Epithelial cell of esophagus (primary cell): ENCODE measurements at regions not wholly inside any gene's neighbourhood (a gene's known extent, or its start where the extent isn't known, plus 50 kb on each side); places are given as distances from the start of the nearest gene placed in this dataset.

Experiments
- DNase-seq: peaks from one replicate; pipeline ENCODE4 v3.0.0; 2010; ENCODE audit warnings: low read depth
- H3K4me3 ChIP-seq: 2 replicates; pipeline ENCODE4 v1.5.1; 2011; ENCODE audit warnings: mild to moderate bottlenecking, low read length, control low read depth
- TF ChIP-seq, protein P1 (sequence below): IDR thresholded peaks from 2 replicates; pipeline ENCODE4 v1.5.1; 2011; ENCODE audit warnings: low read depth, mild to moderate bottlenecking, low read length, control low read depth, inconsistent platforms; ENCODE audit not compliant: insufficient read depth; ENCODE audit errors: missing control alignments

DNA sequence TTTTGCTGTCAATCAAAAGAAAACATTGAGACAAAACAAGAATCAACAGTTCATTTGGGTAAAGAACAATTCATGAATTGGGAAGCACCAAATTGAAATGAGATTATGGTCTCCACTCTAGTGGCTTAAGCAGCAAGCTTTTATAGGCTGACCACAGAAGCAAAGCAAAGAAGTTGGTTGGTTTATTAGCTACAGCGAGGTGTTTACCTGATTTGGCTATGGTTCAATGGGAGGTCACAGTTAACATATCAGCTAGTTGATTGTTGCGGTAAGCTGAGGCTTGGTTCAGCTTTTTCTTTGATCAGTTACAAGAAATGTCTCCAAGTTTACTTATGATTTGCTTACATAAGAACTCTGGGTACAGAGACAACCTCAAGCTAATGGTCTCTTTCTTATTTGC is 640.5 kb upstream of the GOLIM4 start:
- DNase-seq, result no peak
- no peak overlapping the region for H3K4me3 ChIP-seq
- TF ChIP-seq, protein P1, sequence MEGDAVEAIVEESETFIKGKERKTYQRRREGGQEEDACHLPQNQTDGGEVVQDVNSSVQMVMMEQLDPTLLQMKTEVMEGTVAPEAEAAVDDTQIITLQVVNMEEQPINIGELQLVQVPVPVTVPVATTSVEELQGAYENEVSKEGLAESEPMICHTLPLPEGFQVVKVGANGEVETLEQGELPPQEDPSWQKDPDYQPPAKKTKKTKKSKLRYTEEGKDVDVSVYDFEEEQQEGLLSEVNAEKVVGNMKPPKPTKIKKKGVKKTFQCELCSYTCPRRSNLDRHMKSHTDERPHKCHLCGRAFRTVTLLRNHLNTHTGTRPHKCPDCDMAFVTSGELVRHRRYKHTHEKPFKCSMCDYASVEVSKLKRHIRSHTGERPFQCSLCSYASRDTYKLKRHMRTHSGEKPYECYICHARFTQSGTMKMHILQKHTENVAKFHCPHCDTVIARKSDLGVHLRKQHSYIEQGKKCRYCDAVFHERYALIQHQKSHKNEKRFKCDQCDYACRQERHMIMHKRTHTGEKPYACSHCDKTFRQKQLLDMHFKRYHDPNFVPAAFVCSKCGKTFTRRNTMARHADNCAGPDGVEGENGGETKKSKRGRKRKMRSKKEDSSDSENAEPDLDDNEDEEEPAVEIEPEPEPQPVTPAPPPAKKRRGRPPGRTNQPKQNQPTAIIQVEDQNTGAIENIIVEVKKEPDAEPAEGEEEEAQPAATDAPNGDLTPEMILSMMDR, result no peak

DNA sequence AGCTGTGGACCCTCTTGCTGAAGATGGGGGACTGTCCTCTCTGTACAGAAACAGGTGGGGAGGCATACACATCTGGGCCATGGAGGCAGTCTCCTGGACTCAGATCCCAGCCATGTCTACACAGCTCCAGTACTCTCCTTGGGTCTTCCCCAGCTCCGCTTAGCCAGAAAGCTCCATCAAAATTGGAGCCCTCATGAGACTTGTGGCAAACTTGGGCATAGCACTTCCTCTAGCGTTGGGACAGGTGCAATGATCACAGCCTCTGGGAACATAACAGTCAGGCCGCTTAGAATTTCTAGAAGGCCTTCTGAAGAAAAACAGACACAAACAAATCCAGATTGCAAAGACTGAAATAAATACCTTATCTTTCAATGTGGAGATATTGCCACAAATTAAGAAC is 634.3 kb upstream of the GOLIM4 start:
- TF ChIP-seq, protein P1, result no peak
- no peak overlapping the region for H3K4me3 ChIP-seq

DNA sequence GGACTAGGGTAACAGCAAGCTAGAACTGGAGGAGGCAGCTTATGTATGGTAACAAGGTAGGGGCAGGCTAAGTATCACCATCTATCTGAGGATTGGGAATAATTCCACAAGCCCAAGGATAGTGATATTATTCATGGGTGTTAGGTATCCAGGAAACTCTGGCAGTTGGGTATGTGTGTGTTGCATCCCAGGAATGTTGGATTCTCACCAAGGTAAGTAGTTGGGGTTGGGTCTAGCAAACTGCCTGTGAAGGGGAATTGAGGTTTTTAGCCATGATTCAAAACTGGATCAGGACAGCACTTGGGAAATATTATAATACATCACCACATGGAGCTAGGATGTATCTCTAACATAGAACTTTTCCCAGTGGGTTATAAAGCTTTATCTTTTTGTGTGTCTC is 626.4 kb upstream of the GOLIM4 start:
- TF ChIP-seq, protein P1, result no peak
- DNase-seq, result peak; percentile 6
- no peak overlapping the region for H3K4me3 ChIP-seq

More for the DNA sequence above, 634.3 kb upstream of the GOLIM4 start:
- DNase-seq, result no peak

DNA sequence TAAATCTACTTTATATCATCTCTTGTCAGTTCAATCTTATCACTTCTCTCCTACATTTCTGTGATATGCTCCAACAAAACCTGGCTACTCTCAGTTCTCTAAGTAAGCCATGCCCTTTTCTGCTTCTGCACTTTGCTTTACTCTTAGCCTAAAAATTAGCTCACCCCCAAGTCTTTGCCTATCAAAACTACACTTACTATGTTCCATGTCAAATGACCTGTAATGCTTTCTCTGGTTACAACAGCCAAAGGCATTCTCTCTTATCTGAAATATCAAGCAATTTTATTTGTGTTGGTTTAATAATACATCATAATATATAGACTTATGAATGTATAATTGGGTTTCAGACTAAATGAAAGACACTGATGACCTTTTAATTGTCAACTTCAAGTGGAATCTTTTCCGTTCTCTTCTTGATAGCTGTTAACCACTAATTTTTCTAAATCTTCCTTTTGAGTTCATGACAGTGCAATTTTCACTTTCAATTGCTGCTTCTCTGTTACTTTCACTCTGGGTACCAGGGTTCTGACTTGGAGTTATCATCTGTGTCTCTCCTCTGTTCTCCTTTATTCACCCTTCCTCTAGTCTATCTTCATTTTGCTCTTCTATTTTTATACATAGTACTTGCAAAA is 619.0 kb upstream of the GOLIM4 start:
- TF ChIP-seq, protein P1, result no peak
- DNase-seq, result no peak
- no peak overlapping the region for H3K4me3 ChIP-seq

DNA sequence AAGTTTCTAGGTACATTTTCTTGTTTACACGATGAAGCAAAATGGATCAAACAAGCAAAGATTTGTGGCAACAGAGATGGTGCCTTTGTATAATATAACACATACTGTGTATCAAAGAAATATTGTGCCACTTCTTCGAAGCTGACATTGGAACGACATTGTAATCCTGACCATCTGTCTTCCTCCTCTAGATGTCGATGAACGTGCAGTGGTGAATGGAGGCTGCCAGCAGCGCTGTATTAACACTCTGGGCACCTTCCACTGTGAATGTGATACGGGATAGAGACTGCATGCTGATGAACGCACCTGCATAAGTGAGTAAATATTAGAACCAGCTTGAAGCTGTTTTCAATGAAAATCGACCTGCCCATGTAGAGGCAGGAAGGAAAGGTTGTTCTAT is 613.3 kb upstream of the GOLIM4 start:
- no peak for DNase-seq
- TF ChIP-seq, protein P1, result no peak
- H3K4me3 ChIP-seq, result no peak overlapping the region

DNA sequence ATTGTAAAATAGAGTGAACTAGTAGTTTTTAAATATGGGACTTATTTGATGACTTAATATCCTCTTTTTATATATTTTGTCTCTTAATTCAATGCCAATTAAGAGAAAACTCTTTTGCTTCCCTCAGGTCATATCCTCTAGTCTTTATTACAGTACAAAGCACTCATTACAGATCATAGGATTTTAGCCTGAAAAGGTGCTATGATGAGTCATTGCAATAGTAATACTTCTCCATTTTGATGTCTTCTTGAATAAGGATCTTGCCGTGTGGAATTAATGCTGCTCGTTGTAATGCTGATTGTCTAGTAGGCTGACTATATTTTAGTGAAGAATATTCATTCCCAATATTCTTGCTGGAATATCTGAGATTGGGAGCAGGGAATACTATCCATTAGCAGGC is 612.2 kb upstream of the GOLIM4 start:
- no peak for DNase-seq
- TF ChIP-seq, protein P1, result no peak
- no peak overlapping the region for H3K4me3 ChIP-seq

DNA sequence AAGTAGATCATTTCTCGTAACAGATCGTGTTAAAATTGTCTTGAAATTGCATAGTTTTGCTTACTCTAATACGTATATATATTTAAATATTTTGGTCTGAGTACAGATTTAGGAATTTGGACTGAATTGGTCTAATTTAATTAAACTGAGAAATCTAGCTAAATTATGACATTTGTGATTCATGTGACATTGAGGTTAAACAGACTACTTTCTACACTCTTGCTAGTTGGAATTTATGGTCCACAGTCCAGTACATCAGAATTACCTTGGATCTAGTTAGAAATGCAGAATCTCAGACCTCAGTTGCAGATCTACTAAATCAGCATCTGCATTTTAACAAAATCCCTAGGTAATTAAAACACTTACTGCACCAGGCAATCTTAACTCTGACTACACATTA is 609.7 kb upstream of the GOLIM4 start:
- TF ChIP-seq, protein P1, result no peak
- H3K4me3 ChIP-seq, result no peak overlapping the region
- no peak for DNase-seq
